Activated T-helper 2 cell treated with anti-CD3 and anti-CD28 coated beads, Interferon-gamma antibody, Interleukin-2, Interleukin-4, amounts not matched to agents 10 μg/mL and 5 μg/mL and 100 μg/mL, durations not matched to agents 14 hours and 24 hours and 36 hours (primary cell): ENCODE measurements at regions not wholly inside any gene's neighbourhood (a gene's known extent, or its start where the extent isn't known, plus 50 kb on each side); places are given as distances from the start of the nearest gene placed in this dataset.
"Not testable (repeated sequence)": the region's sequence is repeated elsewhere in the genome, so short reads cannot be mapped to it uniquely, and the experiment has no call there.

Source experiments
- DNase-seq: peaks from one replicate; pipeline ENCODE4 v3.0.0; 2021; ENCODE audit warnings: low spot score
- H3K27ac Mint-ChIP-seq: one replicate; pipeline ENCODE4 v1.8.0; 2021; ENCODE audit warnings: mixed read lengths
- H3K27me3 Mint-ChIP-seq: one replicate; pipeline ENCODE4 v1.8.0; 2021; ENCODE audit warnings: low read depth, mixed read lengths
- H3K36me3 Mint-ChIP-seq: one replicate; pipeline ENCODE4 v1.8.0; 2021; ENCODE audit warnings: low read depth, mixed read lengths
- H3K4me1 Mint-ChIP-seq: one replicate; pipeline ENCODE4 v1.8.0; 2021; ENCODE audit warnings: low read depth, mixed read lengths
- H3K4me3 Mint-ChIP-seq: one replicate; pipeline ENCODE4 v1.8.0; 2021; ENCODE audit warnings: low read depth, mild to moderate bottlenecking, moderate library complexity, mixed read lengths
- H3K9me3 Mint-ChIP-seq: one replicate; pipeline ENCODE4 v1.8.0; 2021; ENCODE audit warnings: mixed read lengths
- intact Hi-C: fragments of 100-400 bp; cut with micrococcal nuclease; formaldehyde crosslinking; loops from one replicate; pipeline ENCODE4 v1.15.1; 2023

GRCh38 chr15:84398763-84399701 lies 163.5 kb downstream of the GOLGA6L4 start:
- Mint-ChIP-seq H3K36me3 (no peaks in the 10 kb centered on the region), H3K27ac (no peak overlapping the region), H3K9me3 (no peaks in the 10 kb centered on the region), H3K4me3 (no peak overlapping the region), H3K27me3 (no peaks in the 10 kb centered on the region), H3K4me1 (no peaks in the 10 kb centered on the region)
- DNase-seq = no peak
- intact Hi-C loops = no loop called here

DNA sequence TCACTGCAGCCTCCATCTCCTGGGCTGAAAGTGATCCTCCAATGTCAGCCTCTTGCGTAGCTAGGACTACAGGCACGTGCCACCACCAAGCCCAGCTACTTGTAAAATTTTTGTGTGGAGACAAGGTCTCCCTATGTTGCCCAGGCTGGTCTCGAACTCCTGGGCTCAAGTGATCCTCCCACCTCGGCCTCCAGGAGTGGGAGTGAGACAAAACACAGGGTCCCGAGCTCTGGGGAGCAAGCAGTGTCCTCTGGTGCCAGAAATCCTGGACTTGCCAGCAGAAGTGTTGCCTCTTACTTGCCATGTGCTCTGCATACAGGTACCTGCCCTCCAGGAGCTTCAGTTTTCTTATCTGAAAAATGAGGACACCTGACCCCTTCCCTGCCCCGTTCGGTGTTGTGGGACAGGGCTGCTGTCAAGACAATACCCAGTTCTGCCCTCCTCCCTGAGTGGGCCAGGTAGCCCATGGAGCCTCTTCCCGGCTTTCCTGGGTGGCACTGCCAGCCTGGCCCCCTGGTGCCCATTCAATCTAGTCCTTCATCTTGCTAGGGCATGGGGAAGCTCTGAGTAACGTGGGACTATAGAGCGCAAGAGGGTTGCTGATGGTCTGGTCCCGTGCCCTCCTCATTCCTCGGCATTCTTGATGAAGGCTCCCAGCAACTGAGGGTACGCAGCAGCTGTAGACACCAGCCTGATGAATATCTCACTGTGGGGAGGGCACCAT lies 164.6 kb downstream of the GOLGA6L4 start:
- no peak overlapping the region for H3K4me3 Mint-ChIP-seq
- no peaks in the 10 kb centered on the region for H3K9me3 Mint-ChIP-seq
- H3K4me1 Mint-ChIP-seq = no peaks in the 10 kb centered on the region
- no peaks in the 10 kb centered on the region for H3K36me3 Mint-ChIP-seq
- DNase-seq = no peak
- no peak overlapping the region for H3K27ac Mint-ChIP-seq
- H3K27me3 Mint-ChIP-seq = no peaks in the 10 kb centered on the region
- intact Hi-C loops = no loop called here

DNA sequence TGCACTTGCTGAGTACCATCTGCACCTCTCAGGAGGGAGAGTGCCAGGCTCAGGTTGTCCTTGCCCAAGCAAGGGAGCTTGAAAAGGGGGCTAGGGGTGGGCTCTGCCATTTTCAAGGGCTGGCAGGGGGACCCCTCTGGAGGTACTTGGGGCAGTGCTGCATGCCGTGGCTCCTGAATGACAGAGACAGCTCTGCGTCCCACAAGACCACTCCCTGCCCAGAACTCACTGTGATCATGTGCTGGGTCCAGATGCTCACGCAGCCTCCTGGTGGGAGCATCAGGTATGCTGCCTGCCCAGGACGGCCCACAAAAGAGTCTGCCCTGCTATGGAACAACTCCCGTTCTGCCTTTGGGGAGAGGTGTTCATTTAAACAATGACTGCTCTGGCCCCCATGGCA lies 165.2 kb downstream of the GOLGA6L4 start:
- no peaks in the 10 kb centered on the region for H3K36me3 Mint-ChIP-seq
- no peak for DNase-seq
- H3K27ac Mint-ChIP-seq = no peak overlapping the region
- intact Hi-C loops = no loop called here
- no peaks in the 10 kb centered on the region for H3K9me3 Mint-ChIP-seq
- H3K4me1 Mint-ChIP-seq = no peaks in the 10 kb centered on the region
- H3K4me3 Mint-ChIP-seq = no peak overlapping the region
- H3K27me3 Mint-ChIP-seq = no peaks in the 10 kb centered on the region

DNA sequence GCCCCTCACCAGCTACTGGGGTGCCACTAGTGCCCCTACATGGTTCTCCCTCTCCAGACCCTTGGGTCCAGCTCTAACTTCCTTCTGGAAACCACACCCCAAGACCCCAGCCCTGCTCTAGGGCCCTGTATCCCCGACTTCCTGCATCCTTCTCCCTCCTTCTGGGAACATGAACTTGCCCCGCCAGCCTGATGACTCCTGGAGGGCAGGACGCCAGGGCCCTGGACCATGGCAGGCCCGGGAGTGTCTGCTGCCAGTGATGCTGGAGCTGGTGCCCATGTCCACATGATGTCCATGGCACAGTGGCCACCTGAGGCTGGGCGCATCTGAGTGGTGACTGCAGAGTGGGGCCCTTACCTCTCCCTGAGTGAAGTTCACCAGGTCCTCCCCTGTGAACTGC lies 165.9 kb downstream of the GOLGA6L4 start:
- intact Hi-C loops, H3K4me3 Mint-ChIP-seq, H3K9me3 Mint-ChIP-seq: not testable (repeated sequence)

DNA sequence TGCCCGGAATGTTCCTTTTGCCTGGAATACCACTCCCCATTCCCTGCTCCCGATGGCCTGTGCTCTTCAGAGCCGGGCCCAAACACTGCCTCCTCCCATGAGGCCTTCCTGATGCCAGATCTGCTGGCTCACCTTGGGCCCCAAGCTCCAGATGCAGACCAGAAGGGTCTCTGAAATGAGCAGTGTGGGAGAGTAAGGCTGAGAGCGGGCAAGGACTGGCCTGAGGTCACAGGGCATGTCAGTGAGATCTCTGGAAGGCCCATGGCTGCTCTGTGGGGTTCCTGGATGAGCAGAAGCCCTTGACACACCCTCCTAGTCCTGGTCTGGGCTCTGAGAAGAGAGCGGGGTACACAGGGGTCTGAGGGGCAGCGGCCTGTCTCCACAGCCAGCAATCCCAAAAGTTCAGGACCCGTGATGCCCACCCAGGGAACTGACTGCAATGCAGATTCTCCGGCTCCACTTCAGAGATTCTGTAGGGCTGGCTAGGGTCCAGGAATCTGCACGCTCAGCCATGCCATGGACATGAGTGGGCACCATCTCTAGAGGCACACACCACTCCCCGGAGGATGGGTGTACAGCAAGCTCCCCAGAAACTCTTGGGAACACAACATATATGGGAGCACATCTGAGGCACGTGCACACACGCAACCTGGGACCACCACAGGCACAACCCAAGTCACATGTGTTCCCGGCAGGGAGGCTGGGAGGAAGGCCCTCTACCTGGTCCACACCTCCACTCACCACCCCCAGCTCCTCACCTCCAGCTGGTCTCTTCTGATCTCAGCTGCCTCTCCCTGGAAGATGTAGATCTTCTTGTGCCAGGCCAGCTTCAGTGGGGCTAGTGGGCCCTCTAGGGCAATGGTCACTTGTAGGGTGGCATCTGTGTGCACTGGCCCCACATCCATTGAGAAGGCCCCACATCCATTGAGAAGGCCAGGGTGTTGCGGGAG lies 166.6 kb downstream of the GOLGA6L4 start:
- H3K9me3 Mint-ChIP-seq, H3K27ac Mint-ChIP-seq, H3K4me1 Mint-ChIP-seq, DNase-seq, H3K27me3 Mint-ChIP-seq, H3K4me3 Mint-ChIP-seq, intact Hi-C loops, H3K36me3 Mint-ChIP-seq: not testable (repeated sequence)

More for the DNA sequence above, 165.9 kb downstream of the GOLGA6L4 start:
- H3K27me3 Mint-ChIP-seq, H3K36me3 Mint-ChIP-seq, H3K4me1 Mint-ChIP-seq, H3K27ac Mint-ChIP-seq, DNase-seq: not testable (repeated sequence)

- Mint-ChIP-seq H3K9me3 (no peaks in the 10 kb centered on the region), H3K4me1 (no peaks in the 10 kb centered on the region), H3K27me3 (no peaks in the 10 kb centered on the region), H3K4me3 (no peak overlapping the region), H3K36me3 (no peaks in the 10 kb centered on the region), H3K27ac (no peak overlapping the region)
- no peak for DNase-seq
- intact Hi-C loops = no loop called here
These were observed 167.5 kb downstream of the GOLGA6L4 start for GRCh38 chr15:84402856-84403608.

DNA sequence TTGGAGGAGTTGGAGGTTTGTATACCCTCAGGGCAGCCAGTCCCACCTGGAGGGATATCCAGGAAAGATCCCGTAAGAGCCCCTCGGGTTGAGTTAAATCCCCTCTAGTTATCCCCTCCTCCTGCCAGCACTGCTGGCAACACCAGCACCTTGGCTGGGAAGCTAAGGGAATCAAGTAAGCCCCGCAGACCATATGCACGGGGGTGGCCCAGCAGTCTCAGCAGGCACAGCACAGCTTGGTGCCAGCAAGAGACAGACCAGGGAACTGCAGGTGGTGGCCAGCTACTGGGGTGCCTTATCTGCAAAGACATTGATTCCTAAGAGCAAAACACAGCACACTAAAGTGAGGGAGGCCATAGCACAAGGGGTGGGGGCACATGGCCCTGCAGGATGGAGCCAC lies 173.8 kb downstream of the GOLGA6L4 start:
- H3K27ac Mint-ChIP-seq, H3K4me3 Mint-ChIP-seq, H3K9me3 Mint-ChIP-seq, H3K27me3 Mint-ChIP-seq, H3K36me3 Mint-ChIP-seq, H3K4me1 Mint-ChIP-seq, DNase-seq, intact Hi-C loops: not testable (repeated sequence)

- DNase-seq, H3K9me3 Mint-ChIP-seq, intact Hi-C loops, H3K4me1 Mint-ChIP-seq, H3K4me3 Mint-ChIP-seq, H3K27me3 Mint-ChIP-seq, H3K27ac Mint-ChIP-seq, H3K36me3 Mint-ChIP-seq: not testable (repeated sequence)
These were observed 179.2 kb upstream of the ZSCAN2 start for GRCh38 chr15:84421513-84422181.

- H3K27ac Mint-ChIP-seq, DNase-seq, H3K4me3 Mint-ChIP-seq, H3K9me3 Mint-ChIP-seq, H3K36me3 Mint-ChIP-seq, H3K4me1 Mint-ChIP-seq, H3K27me3 Mint-ChIP-seq, intact Hi-C loops: not testable (repeated sequence)
These were observed 175.5 kb upstream of the ZSCAN2 start for GRCh38 chr15:84425327-84425726.

GRCh38 chr15:84473305-84473877 lies 127.4 kb upstream of the ZSCAN2 start:
- H3K4me3 Mint-ChIP-seq, intact Hi-C loops, H3K36me3 Mint-ChIP-seq, H3K27me3 Mint-ChIP-seq, H3K4me1 Mint-ChIP-seq, H3K9me3 Mint-ChIP-seq, DNase-seq, H3K27ac Mint-ChIP-seq: not testable (repeated sequence)

GRCh38 chr15:84476364-84477033 lies 124.3 kb upstream of the ZSCAN2 start:
- H3K4me3 Mint-ChIP-seq, intact Hi-C loops, DNase-seq, H3K9me3 Mint-ChIP-seq, H3K27me3 Mint-ChIP-seq, H3K27ac Mint-ChIP-seq, H3K4me1 Mint-ChIP-seq, H3K36me3 Mint-ChIP-seq: not testable (repeated sequence)
